GM13977 (cell line): ENCODE measurements at regions not wholly inside any gene's neighbourhood (a gene's known extent, or its start where the extent isn't known, plus 50 kb on each side); places are given as distances from the start of the nearest gene placed in this dataset.
"Not testable (repeated sequence)": the region's sequence is repeated elsewhere in the genome, so short reads cannot be mapped to it uniquely, and the experiment has no call there.

Experiments
- DNase-seq: peaks from one replicate; pipeline ENCODE4 v3.0.0; 2012; ENCODE audit warnings: low spot score
- in situ Hi-C: fragments of 300-500 bp; cut with MboI; formaldehyde crosslinking; loops from one replicate; pipeline ENCODE4 v1.12.0; 2022; ENCODE audit warnings: low sequenced_read_pairs, low pct_unique_long_range_greater_than_20kb, mixed read lengths, inconsistent platforms; ENCODE audit not compliant: unreplicated experiment
- TF ChIP-seq, protein P1 (sequence below): IDR thresholded peaks from 2 replicates; pipeline ENCODE4 v1.5.1; 2012; ENCODE audit warnings: mild to moderate bottlenecking, control low read depth; ENCODE audit not compliant: insufficient read depth; ENCODE audit errors: extremely low read depth, missing control alignments

DNA sequence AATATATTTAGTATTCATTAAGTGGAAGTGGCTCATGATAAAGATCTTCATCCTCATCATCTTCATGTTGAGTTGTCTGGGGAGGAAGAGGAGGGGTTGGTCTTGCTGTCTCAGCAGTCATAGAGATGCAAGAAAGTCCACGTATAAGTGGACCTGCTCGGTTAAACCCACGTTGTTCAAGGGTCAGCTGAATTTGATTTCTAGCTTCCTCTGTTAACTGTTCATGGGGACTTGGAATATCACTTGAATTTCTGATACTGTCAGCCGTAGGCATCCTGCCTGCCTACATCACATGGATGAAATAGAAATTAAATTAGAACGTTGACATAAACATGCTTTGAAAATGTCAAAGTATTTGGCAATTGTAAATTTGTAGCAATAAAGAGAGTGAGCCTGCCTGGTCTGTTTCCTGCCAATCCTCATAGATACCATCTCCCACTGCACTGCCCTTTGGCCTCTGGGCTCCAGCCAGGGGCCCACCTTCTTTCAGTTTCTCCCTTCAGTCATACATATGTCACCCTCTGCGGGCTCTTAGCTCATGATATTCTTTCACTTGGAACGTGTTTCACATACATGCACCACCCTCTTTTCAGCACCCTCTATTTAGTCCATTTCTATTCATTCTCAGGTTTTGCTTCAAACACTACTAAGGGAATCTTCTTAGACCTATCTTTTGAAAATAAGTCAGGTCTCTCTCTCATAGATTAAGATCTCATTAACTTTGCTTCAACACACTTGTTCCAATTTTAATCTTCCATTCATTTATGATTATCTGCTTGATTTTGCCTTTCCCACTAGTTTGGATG is 376.3 kb downstream of the IPMK start:
- TF ChIP-seq, protein P1, sequence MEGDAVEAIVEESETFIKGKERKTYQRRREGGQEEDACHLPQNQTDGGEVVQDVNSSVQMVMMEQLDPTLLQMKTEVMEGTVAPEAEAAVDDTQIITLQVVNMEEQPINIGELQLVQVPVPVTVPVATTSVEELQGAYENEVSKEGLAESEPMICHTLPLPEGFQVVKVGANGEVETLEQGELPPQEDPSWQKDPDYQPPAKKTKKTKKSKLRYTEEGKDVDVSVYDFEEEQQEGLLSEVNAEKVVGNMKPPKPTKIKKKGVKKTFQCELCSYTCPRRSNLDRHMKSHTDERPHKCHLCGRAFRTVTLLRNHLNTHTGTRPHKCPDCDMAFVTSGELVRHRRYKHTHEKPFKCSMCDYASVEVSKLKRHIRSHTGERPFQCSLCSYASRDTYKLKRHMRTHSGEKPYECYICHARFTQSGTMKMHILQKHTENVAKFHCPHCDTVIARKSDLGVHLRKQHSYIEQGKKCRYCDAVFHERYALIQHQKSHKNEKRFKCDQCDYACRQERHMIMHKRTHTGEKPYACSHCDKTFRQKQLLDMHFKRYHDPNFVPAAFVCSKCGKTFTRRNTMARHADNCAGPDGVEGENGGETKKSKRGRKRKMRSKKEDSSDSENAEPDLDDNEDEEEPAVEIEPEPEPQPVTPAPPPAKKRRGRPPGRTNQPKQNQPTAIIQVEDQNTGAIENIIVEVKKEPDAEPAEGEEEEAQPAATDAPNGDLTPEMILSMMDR, result no peak
- DNase-seq, result no peak

DNA sequence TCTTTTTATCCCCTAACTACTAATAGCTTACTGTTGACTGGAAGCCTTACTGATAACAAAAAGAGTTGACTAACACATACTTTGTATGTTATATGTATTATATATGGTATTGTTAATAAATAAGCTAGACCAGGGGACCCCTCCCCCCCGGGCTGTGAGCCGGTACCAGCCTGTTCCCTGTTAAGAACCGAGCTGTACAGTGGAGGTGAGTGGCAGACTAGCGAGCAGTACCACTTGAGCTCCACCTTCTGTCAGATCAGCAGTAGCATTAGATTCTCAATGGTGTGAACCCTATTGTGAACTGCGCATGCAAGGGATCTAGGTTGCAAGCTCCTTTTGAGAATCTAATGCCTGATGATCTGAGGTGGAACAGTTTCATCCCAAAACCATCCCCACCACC is 377.0 kb downstream of the IPMK start:
- in situ Hi-C loops, result no loop called here
- DNase-seq, result no peak

More for the DNA sequence above, 376.3 kb downstream of the IPMK start:
- in situ Hi-C loops, result no loop called here

DNA sequence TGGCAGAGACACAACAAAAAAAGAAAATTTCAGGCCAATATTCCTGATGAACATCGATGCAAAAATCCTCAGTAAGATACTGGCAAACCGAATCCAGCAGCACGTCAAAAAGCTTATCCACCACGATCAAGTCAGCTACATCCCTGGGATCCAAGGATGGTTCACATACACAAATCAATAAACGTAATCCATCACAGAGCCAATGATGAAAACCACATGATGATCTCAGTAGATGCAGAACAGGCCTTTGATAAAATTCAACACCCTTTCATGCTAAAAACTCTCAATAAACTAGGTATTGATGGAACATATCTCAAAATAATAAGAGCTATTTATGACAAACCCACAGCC is 382.1 kb downstream of the IPMK start:
- DNase-seq, in situ Hi-C loops: not testable (repeated sequence)

More for the DNA sequence above, 377.0 kb downstream of the IPMK start:
- TF ChIP-seq, protein P1, result no peak

DNA sequence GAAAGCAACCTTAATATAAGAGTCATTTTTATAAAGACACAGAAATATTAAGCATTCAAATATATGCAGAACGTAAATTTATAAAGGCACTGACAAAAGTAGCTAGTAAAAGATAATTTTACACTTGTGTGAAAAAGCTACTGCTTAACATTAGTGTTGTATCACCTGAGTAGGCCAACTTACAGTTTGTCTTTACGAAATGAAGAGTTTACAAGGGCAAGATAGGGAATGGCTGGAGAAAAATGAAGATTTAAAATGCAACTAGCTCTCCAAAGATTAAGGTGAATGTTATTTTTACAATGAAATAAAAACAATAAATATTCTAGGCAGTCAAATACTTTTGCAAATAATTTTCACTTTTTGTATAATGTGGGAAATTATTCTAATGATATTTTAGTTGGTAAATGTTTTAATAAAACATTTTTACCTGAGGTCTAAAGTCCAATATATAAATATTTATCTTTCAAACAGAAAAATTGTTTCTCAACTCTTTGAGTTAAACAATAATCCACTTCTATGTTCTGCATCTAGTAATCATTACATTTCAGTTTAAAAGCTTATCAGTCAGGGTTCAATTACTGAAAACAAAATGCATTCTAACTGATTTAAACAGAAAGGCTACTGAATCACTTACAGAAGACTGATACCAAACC is 382.6 kb downstream of the IPMK start:
- DNase-seq, result no peak
- in situ Hi-C loops, result no loop called here
- TF ChIP-seq, protein P1, result no peak

DNA sequence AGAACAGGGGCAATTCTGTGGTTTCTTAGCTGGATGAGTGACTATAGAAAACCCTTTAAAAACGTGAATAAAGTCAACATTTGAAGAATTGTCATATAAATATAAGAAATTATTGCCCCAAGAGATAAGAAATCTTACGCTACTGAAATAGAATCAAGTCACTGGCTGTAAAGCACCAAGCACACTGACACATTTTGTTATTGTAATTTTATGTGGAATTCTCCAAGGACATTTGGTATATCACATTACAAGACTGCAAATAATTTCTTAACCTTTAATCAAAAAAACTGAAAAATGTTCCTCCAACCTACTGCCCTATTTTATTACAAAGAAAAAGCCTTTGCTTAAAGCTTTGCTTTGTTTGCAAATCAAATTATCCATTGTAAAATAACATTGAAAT is 383.3 kb downstream of the IPMK start:
- TF ChIP-seq, protein P1, result no peak
- DNase-seq, result no peak
- in situ Hi-C loops, result no loop called here

DNA sequence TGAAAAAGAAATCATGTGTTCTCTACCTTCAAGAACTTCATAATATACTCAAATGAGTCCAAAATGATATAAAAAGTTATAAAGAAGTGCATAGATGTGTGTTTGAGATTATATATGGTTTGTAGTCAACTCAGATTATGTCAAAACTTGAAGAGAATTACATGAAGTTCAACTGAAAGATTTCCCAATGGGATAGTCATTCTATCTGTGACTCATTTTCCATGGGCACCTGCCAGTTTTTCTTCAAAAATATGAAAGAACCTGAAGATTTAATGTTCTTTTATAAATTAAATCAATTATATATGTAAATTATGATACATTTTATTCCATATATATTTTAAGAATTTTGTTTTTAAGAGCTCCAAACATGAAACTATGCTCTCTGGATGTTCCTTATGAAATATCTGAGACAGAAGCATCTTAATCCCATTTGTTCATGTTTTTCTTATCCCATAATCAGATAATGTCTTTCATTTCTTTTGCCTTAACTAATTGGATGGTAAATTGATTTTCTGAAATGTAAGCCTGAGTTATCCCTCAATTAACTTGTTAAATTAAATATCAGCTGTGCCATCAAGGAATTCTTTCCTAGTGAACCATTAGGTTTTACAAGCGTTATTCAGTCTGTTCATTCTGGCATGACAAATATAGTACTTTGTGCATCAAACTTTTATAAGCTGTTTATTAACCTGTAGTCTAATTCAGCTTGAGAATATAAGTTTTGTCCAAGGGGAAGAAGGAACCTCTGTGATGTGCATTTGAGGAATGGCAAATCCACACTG is 387.1 kb downstream of the IPMK start:
- TF ChIP-seq, protein P1, result no peak
- DNase-seq, result no peak
- in situ Hi-C loops, result no loop called here
